Endothelial cell of umbilical vein (primary cell): ENCODE measurements at regions not wholly inside any gene's neighbourhood (a gene's known extent, or its start where the extent isn't known, plus 50 kb on each side); places are given as distances from the start of the nearest gene placed in this dataset.

Experiments used
- BruUV-seq: library from RNA; stranded (reverse); fragments of 400-500 nt; replicated peaks from 2 replicates; lab custom pipeline; 2021; lab: Mats Ljungman, UMichigan
- CTCF ChIA-PET: fragments of 300-600, 350-600 bp; sonication (Branson Sonifier 250); formaldehyde crosslinking; loops from one replicate; lab custom pipeline; 2021; ENCODE audit warnings: antibody characterized with exemption, inconsistent platforms; lab: Charles Lee
- POLR2A ChIA-PET: fragments of 300-600, 350-600 bp; sonication (Branson Sonifier 250); formaldehyde crosslinking; loops from one replicate; lab custom pipeline; 2021; ENCODE audit warnings: antibody characterized with exemption, inconsistent platforms; lab: Charles Lee
- DNase-seq: peaks from one replicate; pipeline ENCODE4 v3.0.0-alpha.2; 2011; ENCODE audit warnings: low read depth, low spot score
- FAIRE-seq: peaks from 2 replicates; lab custom pipeline; 2011; peaks lifted over from hg19 to GRCh38; lab: Jason Lieb, UNC
- H2AFZ ChIP-seq: 2 replicates; pipeline ENCODE4 v1.6.0; 2012; ENCODE audit warnings: low read depth, low read length, control low read depth, inconsistent platforms
- H3K27ac ChIP-seq: 2 replicates; pipeline ENCODE4 v1.5.1; 2011; ENCODE audit warnings: low read depth, mild to moderate bottlenecking, control low read depth, low read length, moderate library complexity; ENCODE audit not compliant: insufficient read depth
- H3K27me3 ChIP-seq, 2 experiments: 2 replicates each; pipeline versions ENCODE4 v1.6.0 to v1.6.1; 2011; ENCODE audit warnings: low read length in 2 of 2, mixed read lengths in 1 of 2; ENCODE audit not compliant: control insufficient read depth in 2 of 2, insufficient read depth in 2 of 2
- H3K36me3 ChIP-seq, 2 experiments: 2 replicates in 1 of 2; 3 replicates in 1 of 2; pipeline ENCODE4 v1.5.1; 2011; ENCODE audit warnings: low read length in 2 of 2, mild to moderate bottlenecking in 1 of 2, moderate library complexity in 1 of 2; ENCODE audit not compliant: control insufficient read depth in 2 of 2, insufficient read depth in 2 of 2; ENCODE audit errors: extremely low read depth in 1 of 2
- H3K4me1 ChIP-seq: 3 replicates; pipeline ENCODE4 v1.5.1; 2011; ENCODE audit warnings: mild to moderate bottlenecking, low read length; ENCODE audit not compliant: control insufficient read depth, insufficient read depth; ENCODE audit errors: extremely low read depth
- H3K4me2 ChIP-seq: 2 replicates; pipeline ENCODE4 v1.6.1; 2011; ENCODE audit warnings: low read length, control low read depth, mixed read lengths; ENCODE audit not compliant: insufficient read depth
- H3K4me3 ChIP-seq, 3 experiments: fragments of 200-600 bp in 1 of 3; sonication (generic), shearing (Covaris generic) in 1 of 3; replicated peaks in 1 of 3; 2 replicates each; pipeline ENCODE4 v1.5.1; 2011 to 2016; ENCODE audit warnings: control low read depth in 3 of 3, low read length in 3 of 3, mild to moderate bottlenecking in 2 of 3, inconsistent platforms in 1 of 3, low read depth in 1 of 3, moderate library complexity in 1 of 3; ENCODE audit not compliant: insufficient read depth in 1 of 3
- H3K79me2 ChIP-seq: 2 replicates; pipeline ENCODE4 v1.6.0; 2012; ENCODE audit warnings: low read length, inconsistent platforms; ENCODE audit not compliant: control insufficient read depth, insufficient read depth
- H3K9ac ChIP-seq: replicated peaks from 2 replicates; pipeline ENCODE3; 2011; ENCODE audit warnings: low read length, control low read depth; ENCODE audit not compliant: insufficient read depth; ENCODE audit errors: extremely low read depth
- H3K9me1 ChIP-seq: replicated peaks from 3 replicates; pipeline ENCODE4 v1.6.0; 2011; ENCODE audit warnings: mild to moderate bottlenecking, low read length; ENCODE audit not compliant: control insufficient read depth, insufficient read depth; ENCODE audit errors: extremely low read depth
- H3K9me3 ChIP-seq: replicated peaks from 2 replicates; pipeline ENCODE4 v1.5.1; 2012; ENCODE audit warnings: low read length, inconsistent platforms; ENCODE audit not compliant: control insufficient read depth, insufficient read depth
- H4K20me1 ChIP-seq: replicated peaks from 2 replicates; pipeline ENCODE3; 2011; ENCODE audit warnings: mild to moderate bottlenecking, low read length; ENCODE audit not compliant: control insufficient read depth, insufficient read depth; ENCODE audit errors: extremely low read depth
- EZH2 ChIP-seq: IDR thresholded peaks from 2 replicates; pipeline ENCODE4 v1.6.1; 2012; ENCODE audit warnings: borderline replicate concordance, low read depth, mild to moderate bottlenecking, moderate library complexity, low read length, inconsistent platforms; ENCODE audit not compliant: severe bottlenecking
- FOS ChIP-seq: IDR thresholded peaks from 2 replicates; pipeline ENCODE4 v1.6.1; 2011; ENCODE audit warnings: mild to moderate bottlenecking, low read length, moderate library complexity, borderline replicate concordance; ENCODE audit not compliant: insufficient read depth
- GATA2 ChIP-seq: IDR thresholded peaks from 2 replicates; pipeline ENCODE4 v1.7.0; 2011; ENCODE audit warnings: low read depth, mild to moderate bottlenecking, moderate library complexity, mixed read lengths, low read length; ENCODE audit not compliant: insufficient read length, insufficient read depth
- JUN ChIP-seq: IDR thresholded peaks from 2 replicates; pipeline ENCODE4 v1.6.1; 2011; ENCODE audit warnings: borderline replicate concordance, low read depth; ENCODE audit not compliant: insufficient read length, insufficient read depth
- MYC ChIP-seq: IDR thresholded peaks from one replicate; pipeline ENCODE4 v1.6.1; 2011; ENCODE audit warnings: mild to moderate bottlenecking, low read depth, low read length
- POLR2A ChIP-seq: IDR thresholded peaks from 2 replicates; pipeline ENCODE4 v1.6.1; 2012; ENCODE audit warnings: low read depth, mild to moderate bottlenecking, control low read depth, low read length
- POLR2AphosphoS5 ChIP-seq: IDR thresholded peaks from 2 replicates; pipeline ENCODE4 v1.6.1; 2012; ENCODE audit warnings: low read depth, mild to moderate bottlenecking, control low read depth, low read length, moderate library complexity; ENCODE audit not compliant: insufficient read depth
- dilution Hi-C: fragments of 300-500 bp; cut with MboI; formaldehyde crosslinking; loops from one replicate; pipeline ENCODE4 v1.15.0; 2019; ENCODE audit warnings: low sequenced_read_pairs; ENCODE audit not compliant: extremely low pct_ligation_motif_present
- intact Hi-C: fragments of 100-400 bp; cut with micrococcal nuclease; formaldehyde crosslinking; loops from one replicate; pipeline ENCODE4 v1.10.0; 2022
- TF ChIP-seq, protein P1 (sequence below), 2 donors: IDR thresholded peaks; 1 replicate in 1 of 2; 2 replicates in 1 of 2; pipeline ENCODE4 v1.5.1; 2011; ENCODE audit warnings: low read length in 2 of 2, mild to moderate bottlenecking in 2 of 2, moderate library complexity in 2 of 2, control low read depth in 1 of 2, inconsistent platforms in 1 of 2, low read depth in 1 of 2; ENCODE audit not compliant: insufficient read depth in 1 of 2; ENCODE audit errors: extremely low read depth in 1 of 2
- TF ChIP-seq, protein P2 (sequence below): IDR thresholded peaks from 2 replicates; pipeline ENCODE4 v1.6.1; 2011; ENCODE audit not compliant: insufficient read depth, insufficient read length

DNA sequence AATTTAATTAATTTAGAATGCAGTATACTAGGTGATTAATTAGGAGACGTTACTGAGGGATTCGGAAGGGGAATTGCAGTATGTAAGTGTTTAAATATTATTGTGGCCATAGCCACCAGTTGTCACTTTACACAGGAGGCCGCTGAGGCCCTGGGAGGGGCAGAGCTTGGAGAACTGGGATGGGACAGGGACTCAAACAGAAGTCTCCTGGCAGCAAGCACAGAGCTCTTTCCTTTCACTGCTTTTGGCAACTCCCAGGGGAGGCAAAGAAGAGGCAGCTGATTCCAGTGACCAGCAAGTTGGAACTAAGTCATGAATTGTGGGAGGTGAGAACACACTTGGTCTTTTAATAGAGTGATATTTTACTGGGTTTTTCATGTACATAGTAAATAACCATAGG, 248.6 kb downstream of the RPLP1 start:
- TF ChIP-seq JUN (no peak), GATA2 (no peak), EZH2 (no peak)
- intact Hi-C loops = no loop called here
- DNase-seq = no peak
- no peak overlapping the region for H3K9ac ChIP-seq
- H3K9me1 ChIP-seq = no peaks in the 10 kb centered on the region
- POLR2A ChIA-PET = no interaction called here
- dilution Hi-C loops = no loop called here
- no peak overlapping the region for H3K27ac ChIP-seq
- no peak for FAIRE-seq
- H3K9me3 ChIP-seq = no peaks in the 10 kb centered on the region
- H3K27me3 ChIP-seq = peaks cover 0 to 2% of the 10 kb centered on the region in 2 experiments
- H3K4me2 ChIP-seq = no peak overlapping the region
- H3K79me2 ChIP-seq = no peaks in the 10 kb centered on the region
- no peaks in the 10 kb centered on the region for H4K20me1 ChIP-seq
- no peaks in the 10 kb centered on the region for H3K36me3 ChIP-seq
- CTCF ChIA-PET = no interaction called here
- H3K4me1 ChIP-seq = no peaks in the 10 kb centered on the region
- H3K4me3 ChIP-seq = no peak overlapping the region
- no peak overlapping the region for H2AFZ ChIP-seq
- BruUV-seq = no TSS peak

DNA sequence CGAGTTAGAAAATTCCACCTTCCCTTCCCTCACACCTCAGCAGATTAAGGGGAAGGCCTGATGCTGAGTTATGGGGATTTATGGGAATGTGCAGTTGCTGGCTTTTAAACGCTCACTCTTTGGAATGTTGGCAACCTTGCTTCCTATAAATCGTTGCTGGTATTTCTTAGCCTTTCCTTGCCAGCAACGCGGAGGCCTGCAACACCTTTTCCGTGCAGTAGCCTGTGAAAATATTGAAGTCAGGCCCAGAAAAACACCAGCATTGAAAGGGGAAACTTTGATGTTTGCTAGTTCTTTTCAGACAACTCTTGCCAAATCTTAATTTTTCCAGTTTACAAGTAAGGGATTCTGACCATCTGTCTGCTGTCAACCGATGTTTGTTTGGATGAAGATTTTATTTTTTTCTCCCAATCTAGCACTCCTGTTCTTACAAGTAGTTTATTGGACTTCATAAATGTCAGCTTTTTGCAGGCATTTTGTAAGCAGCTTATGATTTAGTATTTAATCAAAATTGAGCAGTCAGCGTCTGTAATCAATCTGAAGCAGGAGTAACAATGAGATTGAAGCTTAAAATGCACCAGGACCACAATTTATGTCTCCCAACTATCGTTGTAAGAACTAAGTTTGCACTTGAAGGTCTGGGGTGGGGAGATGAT, 251.0 kb downstream of the RPLP1 start:
- Histone ChIP-seq H3K27ac (no peak overlapping the region), H2AFZ (no peak overlapping the region), H3K27me3 (peaks cover 0 to 2% of the 10 kb centered on the region in 2 experiments), H3K79me2 (no peaks in the 10 kb centered on the region), H3K4me1 (no peaks in the 10 kb centered on the region), H3K9me1 (no peaks in the 10 kb centered on the region), H3K4me2 (no peak overlapping the region), H3K36me3 (no peaks in the 10 kb centered on the region), H3K9ac (no peak overlapping the region), H3K9me3 (no peaks in the 10 kb centered on the region), H4K20me1 (no peaks in the 10 kb centered on the region), H3K4me3 (no peak overlapping the region)
- BruUV-seq = no TSS peak
- ChIA-PET CTCF (no interaction called here), POLR2A (no interaction called here)
- DNase-seq = peak; percentile 56
- intact Hi-C loops (no loop called here), dilution Hi-C loops (no loop called here)
- no peak for FAIRE-seq
- TF ChIP-seq FOS (no peak), GATA2 (no peak), POLR2A (no peak), EZH2 (no peak), MYC (no peak), JUN (no peak), POLR2AphosphoS5 (no peak)
- TF ChIP-seq, protein P1, sequence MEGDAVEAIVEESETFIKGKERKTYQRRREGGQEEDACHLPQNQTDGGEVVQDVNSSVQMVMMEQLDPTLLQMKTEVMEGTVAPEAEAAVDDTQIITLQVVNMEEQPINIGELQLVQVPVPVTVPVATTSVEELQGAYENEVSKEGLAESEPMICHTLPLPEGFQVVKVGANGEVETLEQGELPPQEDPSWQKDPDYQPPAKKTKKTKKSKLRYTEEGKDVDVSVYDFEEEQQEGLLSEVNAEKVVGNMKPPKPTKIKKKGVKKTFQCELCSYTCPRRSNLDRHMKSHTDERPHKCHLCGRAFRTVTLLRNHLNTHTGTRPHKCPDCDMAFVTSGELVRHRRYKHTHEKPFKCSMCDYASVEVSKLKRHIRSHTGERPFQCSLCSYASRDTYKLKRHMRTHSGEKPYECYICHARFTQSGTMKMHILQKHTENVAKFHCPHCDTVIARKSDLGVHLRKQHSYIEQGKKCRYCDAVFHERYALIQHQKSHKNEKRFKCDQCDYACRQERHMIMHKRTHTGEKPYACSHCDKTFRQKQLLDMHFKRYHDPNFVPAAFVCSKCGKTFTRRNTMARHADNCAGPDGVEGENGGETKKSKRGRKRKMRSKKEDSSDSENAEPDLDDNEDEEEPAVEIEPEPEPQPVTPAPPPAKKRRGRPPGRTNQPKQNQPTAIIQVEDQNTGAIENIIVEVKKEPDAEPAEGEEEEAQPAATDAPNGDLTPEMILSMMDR (IDR thresholded peaks at IDR 0.05; ENCODE audit: extremely low read depth in 1 of 2, insufficient read depth in 1 of 2, low read depth in 1 of 2, low read length in 2 of 2) = no peak
- TF ChIP-seq, protein P2, sequence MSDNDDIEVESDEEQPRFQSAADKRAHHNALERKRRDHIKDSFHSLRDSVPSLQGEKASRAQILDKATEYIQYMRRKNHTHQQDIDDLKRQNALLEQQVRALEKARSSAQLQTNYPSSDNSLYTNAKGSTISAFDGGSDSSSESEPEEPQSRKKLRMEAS = no peak
